ENCODE measurements at regions not wholly inside any gene's neighbourhood (a gene's known extent, or its start where the extent isn't known, plus 50 kb on each side); places are given as distances from the start of the nearest gene placed in this dataset.
A peak's percentile ranks its signal among the peaks of the same experiment; 100 is the strongest.
"Not testable (repeated sequence)": the region's sequence is repeated elsewhere in the genome, so short reads cannot be mapped to it uniquely, and the experiment has no call there.

DNA sequence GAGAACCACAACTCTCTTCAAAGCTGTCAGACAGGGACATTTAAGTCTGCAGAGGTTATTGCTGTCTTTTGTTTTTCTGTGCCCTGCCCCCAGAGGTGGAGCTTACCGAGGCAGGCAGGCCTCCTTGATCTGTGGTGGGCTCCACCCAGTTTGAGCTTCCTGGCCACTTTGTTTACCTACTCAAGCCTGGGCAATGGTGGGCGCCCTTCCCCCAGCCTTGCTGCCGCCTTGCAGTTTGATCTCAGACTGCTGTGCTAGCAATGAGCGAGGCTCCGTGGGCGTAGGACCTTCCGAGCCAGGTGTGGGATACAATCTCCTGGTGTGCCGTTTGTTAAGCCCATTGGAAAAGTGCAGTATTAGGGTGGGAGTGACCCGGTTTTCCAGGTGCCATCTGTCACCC, 822.1 kb downstream of the KCNMA1 start:
- H3K36me3 ChIP-seq (replicated peaks; ENCODE audit: control insufficient read depth, insufficient read depth, low read length); H3K27me3 ChIP-seq (ENCODE audit: control insufficient read depth, insufficient read depth, low read length); DNase-seq; H3K4me3 ChIP-seq (ENCODE audit: insufficient read depth, low read depth, low read length): not testable (repeated sequence)

DNA sequence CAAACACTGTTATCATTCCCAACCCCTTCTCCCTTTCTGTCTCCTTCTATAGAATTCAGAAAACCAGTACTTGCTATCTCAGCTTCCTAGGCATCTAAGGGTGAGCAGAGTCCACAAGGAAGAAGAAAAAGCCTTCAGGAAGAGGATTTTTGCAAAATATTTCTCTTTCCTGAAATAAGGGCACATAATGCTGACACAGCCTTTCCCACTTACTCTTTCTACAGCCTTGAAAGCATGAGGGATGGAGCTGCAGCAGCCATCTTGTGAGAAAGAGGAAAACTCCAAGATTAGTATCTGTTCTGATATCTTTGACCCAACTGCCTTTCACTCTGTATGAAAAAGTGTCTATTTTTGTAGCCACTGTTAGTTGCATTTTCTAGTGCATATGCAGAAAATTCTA, 826.2 kb downstream of the KCNMA1 start:
- Histone ChIP-seq H3K4me3 (ENCODE audit: insufficient read depth, low read depth, low read length) (no peak overlapping the region), H3K36me3 (replicated peaks; ENCODE audit: control insufficient read depth, insufficient read depth, low read length) (no peaks in the 10 kb centered on the region), H3K27me3 (ENCODE audit: control insufficient read depth, insufficient read depth, low read length) (no peaks in the 10 kb centered on the region)
- no peak for DNase-seq

DNA sequence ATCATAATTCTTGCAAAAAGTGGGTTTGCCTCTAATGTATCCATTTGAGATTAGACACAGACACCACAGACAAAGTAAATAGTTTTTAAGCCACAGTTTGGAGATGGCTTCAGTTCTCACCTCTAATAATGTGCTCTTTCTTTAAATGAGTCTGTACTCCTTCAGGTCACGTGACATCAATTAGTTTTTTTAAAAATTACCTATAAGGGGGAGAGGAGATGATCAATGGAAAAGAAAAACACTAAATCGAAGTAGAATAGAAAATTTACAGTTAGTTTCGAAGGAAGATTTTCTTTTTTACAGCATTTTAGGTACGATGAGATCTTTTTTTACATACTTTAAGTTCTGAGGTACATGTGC, 849.2 kb downstream of the KCNMA1 start:
- Histone ChIP-seq H3K36me3 (replicated peaks; ENCODE audit: control insufficient read depth, insufficient read depth, low read length) (no peaks in the 10 kb centered on the region), H3K27me3 (ENCODE audit: control insufficient read depth, insufficient read depth, low read length) (no peaks in the 10 kb centered on the region), H3K4me3 (ENCODE audit: insufficient read depth, low read depth, low read length) (no peak overlapping the region)
- no peak for DNase-seq

DNA sequence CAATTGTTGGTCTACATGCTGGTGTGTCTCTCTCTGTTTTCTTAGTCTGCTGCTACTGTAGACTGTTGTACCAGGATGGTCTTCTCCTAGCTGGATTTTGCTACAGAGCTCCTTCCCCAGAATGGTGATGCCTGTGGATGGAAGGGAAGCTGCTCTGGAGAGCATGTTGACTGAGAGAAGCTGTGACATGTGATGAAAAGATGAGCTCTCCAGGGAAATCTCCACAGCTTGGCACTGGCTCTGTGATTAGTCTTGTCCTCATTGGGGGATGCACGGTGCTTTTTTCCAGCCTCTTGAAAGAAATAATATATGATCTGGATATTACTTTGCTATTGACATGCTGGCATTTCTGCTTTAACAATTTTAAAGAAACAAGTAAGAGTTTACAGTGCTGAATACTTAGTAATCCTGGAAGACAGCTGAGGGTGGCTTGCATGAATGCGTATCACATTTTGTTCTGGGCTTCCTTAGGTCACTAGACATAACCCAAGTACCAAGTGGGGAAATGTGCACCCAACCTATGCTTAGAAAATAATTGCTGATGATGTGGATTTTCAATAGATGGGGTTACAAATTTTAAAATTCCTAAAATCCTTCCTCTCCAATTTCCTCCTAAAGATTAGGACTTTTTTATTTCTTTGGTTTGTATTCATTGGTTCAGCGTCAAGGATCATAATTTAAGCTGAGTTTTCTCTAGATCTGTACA, 849.7 kb downstream of the KCNMA1 start:
- no peak for DNase-seq
- Histone ChIP-seq H3K36me3 (replicated peaks; ENCODE audit: control insufficient read depth, insufficient read depth, low read length) (no peaks in the 10 kb centered on the region), H3K4me3 (ENCODE audit: insufficient read depth, low read depth, low read length) (no peak overlapping the region), H3K27me3 (ENCODE audit: control insufficient read depth, insufficient read depth, low read length) (no peaks in the 10 kb centered on the region)

DNA sequence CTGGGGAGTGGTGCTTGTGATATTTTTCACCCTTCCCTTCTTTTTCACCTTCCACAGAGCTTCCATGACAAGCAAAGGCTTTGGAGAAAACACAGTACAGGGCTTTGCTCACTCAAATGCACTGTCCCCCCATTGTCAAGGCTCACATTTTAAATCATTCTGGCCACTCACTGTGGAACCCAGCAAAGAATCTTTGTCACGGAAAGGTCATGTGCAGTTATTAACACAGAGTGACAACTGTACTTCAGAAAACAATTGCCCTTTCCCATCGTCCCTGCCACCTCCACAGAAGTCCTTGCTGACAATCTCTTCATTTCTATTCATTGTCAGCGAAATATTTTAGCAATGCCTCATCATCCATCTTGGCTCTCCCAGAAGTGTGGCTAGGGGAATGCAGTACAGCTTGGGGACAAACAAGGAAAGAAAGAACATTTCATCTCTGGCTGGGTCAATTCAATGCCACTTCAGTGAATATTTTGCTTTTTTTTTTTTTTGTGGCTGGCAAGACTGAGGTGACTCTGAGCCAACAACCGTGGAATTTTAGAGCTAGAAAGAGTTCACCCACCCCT, 851.0 kb downstream of the KCNMA1 start:
- Histone ChIP-seq H3K4me3 (ENCODE audit: insufficient read depth, low read depth, low read length) (no peak overlapping the region), H3K36me3 (replicated peaks; ENCODE audit: control insufficient read depth, insufficient read depth, low read length) (no peaks in the 10 kb centered on the region), H3K27me3 (ENCODE audit: control insufficient read depth, insufficient read depth, low read length) (no peaks in the 10 kb centered on the region)
- DNase-seq: no peak

DNA sequence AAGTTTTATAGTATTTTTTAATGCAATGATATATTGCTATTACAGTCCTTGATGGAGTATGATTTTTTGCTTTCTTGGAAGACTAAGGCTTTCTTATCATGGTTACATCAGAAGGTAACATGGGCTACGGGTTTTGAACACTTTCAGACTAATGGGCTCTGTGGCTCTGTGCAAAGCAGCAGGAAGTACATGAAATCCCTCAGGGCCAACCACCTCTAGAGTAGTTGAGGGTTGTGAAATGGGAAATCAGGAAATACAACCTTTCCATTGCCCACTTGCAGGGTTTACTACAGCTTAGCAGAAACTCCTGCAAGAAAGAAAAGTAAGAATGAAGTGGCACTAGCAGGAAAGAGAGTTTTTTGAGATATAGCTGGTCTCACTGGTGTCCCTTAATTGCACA, 853.5 kb downstream of the KCNMA1 start:
- H3K4me3 ChIP-seq (ENCODE audit: insufficient read depth, low read depth, low read length): no peak overlapping the region
- no peaks in the 10 kb centered on the region for H3K27me3 ChIP-seq (ENCODE audit: control insufficient read depth, insufficient read depth, low read length)
- DNase-seq: no peak
- no peaks in the 10 kb centered on the region for H3K36me3 ChIP-seq (replicated peaks; ENCODE audit: control insufficient read depth, insufficient read depth, low read length)

DNA sequence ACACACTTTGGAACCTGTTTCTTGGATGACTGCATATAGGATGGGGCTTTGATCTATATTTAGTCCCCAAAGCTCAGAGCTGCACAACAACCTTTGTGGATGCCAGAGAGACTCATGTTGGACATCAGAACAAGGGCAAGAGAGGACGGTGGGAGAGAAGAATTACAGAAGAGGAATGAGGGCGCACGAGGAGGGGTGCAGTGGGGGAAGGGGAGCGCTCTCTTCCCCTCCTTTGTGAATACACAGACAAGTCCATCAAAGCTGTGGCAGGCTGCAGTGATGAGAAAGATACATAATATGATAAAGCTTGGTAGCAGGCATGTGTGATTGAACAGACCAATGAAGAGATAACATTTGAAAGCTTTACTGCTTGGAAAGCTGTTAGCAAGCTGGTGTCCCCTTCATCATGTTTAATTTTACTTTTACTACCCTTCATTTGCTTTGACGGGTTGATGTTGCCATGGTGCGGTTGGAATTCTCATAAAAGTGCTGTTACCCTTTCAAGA, 857.8 kb downstream of the KCNMA1 start:
- Histone ChIP-seq H3K4me3 (ENCODE audit: insufficient read depth, low read depth, low read length) (no peak overlapping the region), H3K36me3 (replicated peaks; ENCODE audit: control insufficient read depth, insufficient read depth, low read length) (no peaks in the 10 kb centered on the region), H3K27me3 (ENCODE audit: control insufficient read depth, insufficient read depth, low read length) (no peaks in the 10 kb centered on the region)
- peak; percentile 7 for DNase-seq

DNA sequence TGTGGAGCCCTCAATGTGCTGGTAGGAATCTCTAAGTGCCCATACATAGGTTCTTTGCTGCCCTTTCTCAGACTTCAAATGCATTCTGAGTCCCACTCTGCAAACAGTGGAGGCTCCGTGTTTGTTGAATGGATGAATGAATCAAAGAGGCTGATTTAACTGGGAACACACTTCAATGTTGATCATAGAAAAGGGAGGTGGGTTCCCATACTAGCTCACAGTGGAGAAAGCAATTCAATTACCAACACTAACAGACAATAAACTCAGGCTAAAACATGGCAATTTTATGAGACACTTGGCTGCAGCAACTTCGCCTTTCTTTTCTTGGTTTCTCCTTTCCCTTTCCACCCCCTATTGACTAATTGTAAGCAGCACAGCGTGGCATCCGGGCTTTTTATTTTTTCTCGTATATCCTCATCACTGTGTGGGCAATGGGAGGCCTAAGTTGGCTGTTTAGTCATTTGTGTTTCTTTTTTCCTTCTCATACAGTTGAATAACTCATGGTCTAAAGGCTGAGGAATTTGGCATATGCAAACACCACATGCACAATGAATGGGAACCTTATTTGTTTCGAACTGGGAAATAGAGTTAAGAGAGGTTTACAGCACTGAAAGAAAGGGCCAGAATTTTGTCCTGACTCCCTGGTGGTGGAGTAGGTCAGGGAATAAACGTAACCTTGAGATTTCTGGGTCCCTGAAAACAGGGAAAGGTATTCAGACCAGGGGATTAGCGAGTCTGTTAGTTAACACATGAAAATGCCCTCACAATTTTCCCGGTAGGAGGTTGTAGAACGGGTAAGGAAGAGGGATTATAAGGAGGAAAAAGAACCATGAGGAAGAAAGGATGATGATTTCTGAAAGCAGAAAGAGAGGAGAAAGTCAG, 858.5 kb downstream of the KCNMA1 start:
- peak; percentile 12 for DNase-seq
- Histone ChIP-seq H3K36me3 (replicated peaks; ENCODE audit: control insufficient read depth, insufficient read depth, low read length) (no peaks in the 10 kb centered on the region), H3K4me3 (ENCODE audit: insufficient read depth, low read depth, low read length) (no peak overlapping the region), H3K27me3 (ENCODE audit: control insufficient read depth, insufficient read depth, low read length) (no peaks in the 10 kb centered on the region)

DNA sequence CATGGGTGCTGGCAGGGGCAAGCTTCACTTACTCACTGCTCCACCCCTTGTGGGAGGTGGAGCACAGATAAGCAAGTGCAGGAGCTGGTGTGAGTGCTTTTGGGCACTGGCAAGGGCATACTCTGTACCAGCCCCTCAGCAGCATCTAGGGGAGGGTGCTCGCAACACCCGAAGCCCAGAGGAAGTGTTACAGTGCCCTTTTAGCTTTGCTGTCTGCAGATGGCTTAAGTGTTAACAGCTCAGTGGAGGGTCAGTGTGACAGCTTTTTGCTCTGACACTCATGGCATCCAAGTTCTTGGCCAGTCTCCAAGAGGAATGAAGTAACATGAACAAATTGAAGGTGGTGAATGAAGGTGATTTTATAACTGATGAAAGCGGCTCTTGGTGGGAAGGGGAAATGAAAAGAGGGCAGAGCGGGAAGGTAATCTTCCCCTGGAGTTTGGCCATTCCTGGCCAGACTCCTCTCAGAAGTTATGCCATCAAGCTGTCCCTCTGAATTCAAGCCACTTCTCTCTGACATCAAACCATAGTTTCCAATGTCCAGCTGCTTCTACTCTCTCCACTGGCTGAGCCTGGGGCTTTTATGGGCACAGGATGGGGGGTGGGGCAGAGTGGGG, 862.5 kb downstream of the KCNMA1 start:
- no peaks in the 10 kb centered on the region for H3K27me3 ChIP-seq (ENCODE audit: control insufficient read depth, insufficient read depth, low read length)
- no peaks in the 10 kb centered on the region for H3K36me3 ChIP-seq (replicated peaks; ENCODE audit: control insufficient read depth, insufficient read depth, low read length)
- no peak overlapping the region for H3K4me3 ChIP-seq (ENCODE audit: insufficient read depth, low read depth, low read length)
- DNase-seq: no peak

DNA sequence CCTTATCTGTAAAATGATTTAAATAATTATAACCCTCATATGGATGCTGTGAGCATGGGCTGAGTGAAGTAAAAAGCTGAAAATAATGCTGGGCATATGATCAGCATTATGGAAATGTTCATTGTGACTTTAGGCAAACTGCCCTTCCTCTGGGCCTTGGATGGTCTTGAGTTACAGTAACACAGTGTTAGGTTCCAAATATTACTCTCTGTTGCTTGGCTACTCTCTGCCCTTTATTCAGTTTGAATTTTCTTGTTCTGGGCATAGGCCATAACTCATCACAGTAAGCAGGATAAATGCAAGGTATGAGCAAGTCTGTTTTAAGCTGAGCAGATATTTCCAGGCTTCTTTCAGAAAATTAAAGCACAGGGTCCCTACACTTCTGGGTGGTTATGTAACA, 868.0 kb downstream of the KCNMA1 start:
- H3K36me3 ChIP-seq (replicated peaks; ENCODE audit: control insufficient read depth, insufficient read depth, low read length): no peaks in the 10 kb centered on the region
- no peak for DNase-seq
- H3K4me3 ChIP-seq (ENCODE audit: insufficient read depth, low read depth, low read length): no peak overlapping the region
- H3K27me3 ChIP-seq (ENCODE audit: control insufficient read depth, insufficient read depth, low read length): no peaks in the 10 kb centered on the region

DNA sequence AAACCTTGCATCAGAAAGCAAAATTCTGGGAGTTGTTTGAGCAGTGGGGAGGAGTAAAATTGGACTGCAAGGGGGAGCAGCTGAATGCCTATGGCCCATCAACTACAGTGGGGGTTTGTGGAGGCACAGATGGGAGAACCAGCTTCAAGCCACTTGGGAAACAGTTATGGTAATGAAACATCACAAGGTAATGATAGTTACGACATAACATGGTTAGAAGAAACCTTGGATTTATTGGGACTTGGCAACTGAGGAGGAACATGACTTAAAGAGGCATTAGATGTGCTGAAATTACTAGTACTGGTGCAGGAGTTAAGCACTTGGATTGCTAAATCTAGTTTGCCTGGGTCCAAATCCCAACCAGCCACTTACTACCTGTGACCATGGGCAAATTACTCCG, 868.4 kb downstream of the KCNMA1 start:
- no peaks in the 10 kb centered on the region for H3K27me3 ChIP-seq (ENCODE audit: control insufficient read depth, insufficient read depth, low read length)

DNA sequence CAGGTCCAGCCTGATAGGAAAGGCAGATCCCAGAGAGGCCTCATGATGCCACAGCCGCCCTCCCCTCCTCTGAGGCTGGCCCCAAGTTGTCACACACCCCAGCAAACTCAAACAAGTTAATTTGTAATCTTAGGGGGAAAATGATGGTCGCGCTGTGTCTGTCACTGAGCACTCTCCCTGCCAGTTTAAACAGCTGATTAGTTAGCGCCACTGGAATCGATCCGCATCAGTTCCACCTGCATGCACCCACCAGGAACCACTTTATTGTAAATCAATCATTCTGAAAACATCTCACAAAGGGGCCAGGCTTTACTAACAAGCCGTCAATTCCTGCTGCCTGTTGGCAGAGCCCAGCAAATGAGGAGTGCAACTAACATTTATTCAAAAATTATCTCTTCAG, 870.9 kb downstream of the KCNMA1 start:
- DNase-seq: no peak
- H3K27me3 ChIP-seq (ENCODE audit: control insufficient read depth, insufficient read depth, low read length): no peaks in the 10 kb centered on the region

More for the DNA sequence above, 868.4 kb downstream of the KCNMA1 start:
- H3K4me3 ChIP-seq (ENCODE audit: insufficient read depth, low read depth, low read length): no peak overlapping the region
- no peaks in the 10 kb centered on the region for H3K36me3 ChIP-seq (replicated peaks; ENCODE audit: control insufficient read depth, insufficient read depth, low read length)
- no peak for DNase-seq

DNA sequence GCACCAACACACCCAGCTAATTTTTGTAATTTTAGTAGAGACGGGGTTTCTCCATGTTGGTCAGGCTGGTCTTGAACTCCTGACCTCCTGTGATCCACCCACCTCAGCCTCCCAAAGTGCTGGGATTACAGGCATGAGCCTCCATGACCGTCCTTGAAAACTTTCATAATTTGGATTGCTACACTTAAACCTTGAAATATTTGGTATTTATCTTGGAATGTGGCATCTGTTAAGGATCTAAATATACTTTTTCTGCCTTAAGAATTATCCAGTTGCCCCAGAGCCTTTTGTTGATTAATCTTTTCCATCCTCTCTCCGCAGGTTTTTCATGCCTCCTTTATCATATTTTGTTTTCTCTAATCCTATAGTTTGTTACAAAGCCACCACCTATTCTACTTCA, 872.7 kb downstream of the KCNMA1 start:
- H3K4me3 ChIP-seq (ENCODE audit: insufficient read depth, low read depth, low read length); H3K27me3 ChIP-seq (ENCODE audit: control insufficient read depth, insufficient read depth, low read length); H3K36me3 ChIP-seq (replicated peaks; ENCODE audit: control insufficient read depth, insufficient read depth, low read length); DNase-seq: not testable (repeated sequence)

More for the DNA sequence above, 870.9 kb downstream of the KCNMA1 start:
- Histone ChIP-seq H3K4me3 (ENCODE audit: insufficient read depth, low read depth, low read length) (no peak overlapping the region), H3K36me3 (replicated peaks; ENCODE audit: control insufficient read depth, insufficient read depth, low read length) (no peaks in the 10 kb centered on the region)

DNA sequence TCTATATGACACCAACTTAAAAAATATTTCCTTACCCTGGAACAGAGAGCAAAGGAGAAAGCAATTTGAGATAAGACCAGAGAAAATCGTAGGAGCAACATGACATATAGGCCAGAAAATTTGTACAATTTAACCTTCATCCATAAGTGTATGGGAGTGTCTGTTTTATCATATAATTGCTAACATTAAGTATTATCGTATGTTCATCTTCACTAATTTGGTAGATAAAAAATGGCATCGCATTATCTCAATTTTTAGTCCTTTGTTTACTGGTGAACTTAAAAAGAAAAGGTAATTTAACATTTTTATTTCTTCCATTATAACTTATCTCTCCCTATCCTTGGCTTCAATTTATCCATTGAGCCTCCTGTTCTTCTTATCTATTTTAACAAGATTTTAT, 873.4 kb downstream of the KCNMA1 start:
- no peaks in the 10 kb centered on the region for H3K27me3 ChIP-seq (ENCODE audit: control insufficient read depth, insufficient read depth, low read length)
- H3K36me3 ChIP-seq (replicated peaks; ENCODE audit: control insufficient read depth, insufficient read depth, low read length): no peaks in the 10 kb centered on the region
- DNase-seq: no peak
- no peak overlapping the region for H3K4me3 ChIP-seq (ENCODE audit: insufficient read depth, low read depth, low read length)

Measured in H7 (cell line).